NT2/D1 (cell line): ENCODE measurements at regions not wholly inside any gene's neighbourhood (a gene's known extent, or its start where the extent isn't known, plus 50 kb on each side); places are given as distances from the start of the nearest gene placed in this dataset.
A peak's percentile ranks its signal among the peaks of the same experiment; 100 is the strongest.
"Not testable (repeated sequence)": the region's sequence is repeated elsewhere in the genome, so short reads cannot be mapped to it uniquely, and the experiment has no call there.

Source experiments
- DNase-seq: peaks from one replicate; pipeline ENCODE4 v3.0.0-alpha.2; 2011; ENCODE audit warnings: low read depth, low spot score
- H3K27me3 ChIP-seq: 2 replicates; pipeline ENCODE4 v1.6.0; 2011; ENCODE audit warnings: mild to moderate bottlenecking; ENCODE audit not compliant: insufficient read length, insufficient read depth
- H3K36me3 ChIP-seq: 2 replicates; pipeline ENCODE4 v1.6.1; 2011; ENCODE audit warnings: mild to moderate bottlenecking, low read length, mixed read lengths; ENCODE audit not compliant: insufficient read depth, insufficient read length
- H3K4me1 ChIP-seq: 2 replicates; pipeline ENCODE4 v1.5.1; 2011; ENCODE audit not compliant: insufficient read depth, insufficient read length
- H3K4me3 ChIP-seq: 2 replicates; pipeline ENCODE4 v1.5.1; 2011; ENCODE audit warnings: low read depth; ENCODE audit not compliant: insufficient read length
- H3K9ac ChIP-seq: 2 replicates; pipeline ENCODE4 v1.6.0; 2011; ENCODE audit warnings: low read depth; ENCODE audit not compliant: insufficient read length
- H3K9me3 ChIP-seq: 2 replicates; pipeline ENCODE4 v1.5.1; 2011; ENCODE audit warnings: mild to moderate bottlenecking, low read length; ENCODE audit not compliant: insufficient read depth
- SUZ12 ChIP-seq: IDR thresholded peaks from 2 replicates; pipeline ENCODE4 v1.6.1; 2011; ENCODE audit not compliant: insufficient read length, insufficient read depth; ENCODE audit errors: extremely low read depth
- YY1 ChIP-seq: IDR thresholded peaks from 2 replicates; pipeline ENCODE4 v1.6.1; 2011; ENCODE audit not compliant: insufficient read length, insufficient read depth
- ZNF274 ChIP-seq: IDR thresholded peaks from 2 replicates; pipeline ENCODE4 v1.6.1; 2011; ENCODE audit warnings: mild to moderate bottlenecking, low read depth, low read length

DNA sequence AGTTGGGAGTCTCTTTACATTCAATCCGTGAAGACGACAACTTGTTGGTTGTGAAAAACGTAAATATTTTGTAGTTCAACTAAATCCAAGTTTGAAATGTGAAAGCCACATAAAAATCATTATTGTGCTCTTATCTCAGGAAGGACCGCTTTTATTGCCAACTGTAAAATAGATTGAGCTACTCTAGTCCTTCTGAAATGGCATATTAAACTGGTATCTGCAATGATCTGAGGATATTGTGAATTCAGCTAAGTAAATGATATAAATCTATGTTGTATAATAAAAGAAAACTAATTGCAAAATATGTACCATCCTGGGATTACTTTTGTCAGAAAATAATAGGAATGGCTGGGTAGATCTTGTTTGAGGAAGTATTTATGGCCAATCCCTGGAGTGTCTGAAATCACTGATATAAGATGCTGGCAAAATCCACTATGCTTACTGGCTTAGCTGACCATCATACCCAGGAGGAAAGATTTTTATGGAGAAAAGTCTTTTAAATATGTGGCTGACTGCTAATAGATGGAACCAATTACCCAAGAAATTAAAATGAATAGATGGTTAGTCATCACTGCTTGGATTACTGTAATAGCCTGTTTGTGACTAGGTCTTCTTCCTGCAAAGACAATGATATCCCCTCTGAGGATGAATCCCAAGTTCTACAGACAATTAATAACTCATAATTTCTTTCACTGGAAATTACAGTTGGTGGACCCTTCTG is 191.8 kb downstream of the SEMA6D start:
- H3K4me3 ChIP-seq: no peak overlapping the region
- no peaks in the 10 kb centered on the region for H3K4me1 ChIP-seq
- H3K9me3 ChIP-seq: peaks cover 8% of the 10 kb centered on the region; the same call in 1 of the 2 replicates
- H3K36me3 ChIP-seq: no peaks in the 10 kb centered on the region
- TF ChIP-seq SUZ12: no peak
- no peak for TF ChIP-seq YY1
- TF ChIP-seq ZNF274: no peak
- H3K27me3 ChIP-seq: no peaks in the 10 kb centered on the region
- no peak for DNase-seq
- H3K9ac ChIP-seq: no peak overlapping the region

DNA sequence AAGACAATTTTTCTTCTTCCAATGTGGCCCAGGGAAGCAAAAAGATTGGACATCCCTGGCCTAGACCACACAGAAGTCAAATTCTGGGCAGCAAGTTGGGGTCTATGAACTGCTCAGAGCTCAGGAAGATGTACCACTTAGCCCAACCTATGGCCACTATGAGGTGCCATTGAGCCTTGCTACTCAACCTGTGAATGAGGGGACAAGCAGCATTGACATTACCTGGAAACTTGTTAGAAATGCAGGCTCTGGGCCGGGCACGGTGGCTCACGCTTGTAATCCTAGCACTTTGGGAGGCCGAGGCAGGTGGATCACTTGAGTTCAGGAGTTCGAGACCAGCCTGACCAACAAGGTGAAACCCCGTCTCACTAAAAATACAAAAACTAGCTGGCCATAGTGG is 195.6 kb downstream of the SEMA6D start:
- H3K4me1 ChIP-seq, H3K9ac ChIP-seq, H3K36me3 ChIP-seq, H3K27me3 ChIP-seq, H3K4me3 ChIP-seq, H3K9me3 ChIP-seq: not testable (repeated sequence)
- DNase-seq: peak; percentile 5

DNA sequence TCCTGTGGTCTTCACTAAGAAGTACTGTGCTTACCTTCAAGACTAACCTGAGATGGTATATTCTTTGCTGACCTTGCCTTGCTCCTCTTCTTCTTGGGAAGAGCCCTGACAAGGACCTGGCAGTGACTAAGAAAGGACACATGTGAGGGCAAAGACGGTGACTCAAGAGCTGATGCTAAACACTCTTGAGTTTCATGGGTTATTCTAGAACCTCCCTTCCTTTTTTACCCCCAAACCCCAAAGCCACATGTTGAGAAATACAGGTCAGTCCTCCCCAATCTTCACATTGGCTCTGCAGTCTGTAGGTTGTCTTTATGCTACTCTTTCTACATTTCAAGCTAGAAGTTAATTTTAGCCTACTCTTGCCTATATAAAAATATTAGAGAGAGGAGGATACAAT is 200.6 kb downstream of the SEMA6D start:
- Histone ChIP-seq H3K4me1 (no peaks in the 10 kb centered on the region), H3K36me3 (no peaks in the 10 kb centered on the region), H3K9ac (no peak overlapping the region), H3K4me3 (no peak overlapping the region), H3K9me3 (no peaks in the 10 kb centered on the region), H3K27me3 (no peaks in the 10 kb centered on the region)
- DNase-seq: no peak
- no peak for TF ChIP-seq ZNF274

DNA sequence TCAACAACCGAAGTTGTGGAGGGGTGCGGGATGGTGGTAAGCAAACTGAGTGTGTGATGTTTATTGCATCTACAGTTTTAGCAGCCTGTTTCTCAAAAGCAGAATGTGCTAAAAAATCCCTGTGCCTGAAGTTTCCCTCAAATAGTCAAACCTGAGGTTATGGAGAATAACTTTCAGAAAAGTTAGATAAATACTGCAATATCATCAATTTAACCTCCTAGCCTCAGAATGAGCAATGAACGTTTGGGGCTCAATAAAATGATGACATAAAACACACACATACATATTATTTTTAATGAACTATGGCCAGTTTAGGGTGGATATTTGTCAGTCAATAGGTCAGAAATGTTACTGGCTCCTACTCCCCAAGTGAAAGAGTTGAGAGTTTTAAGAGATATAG is 201.6 kb downstream of the SEMA6D start:
- H3K27me3 ChIP-seq: no peaks in the 10 kb centered on the region
- no peaks in the 10 kb centered on the region for H3K36me3 ChIP-seq
- H3K4me1 ChIP-seq: no peaks in the 10 kb centered on the region
- no peak overlapping the region for H3K9ac ChIP-seq
- H3K4me3 ChIP-seq: no peak overlapping the region
- TF ChIP-seq YY1 (no peak), ZNF274 (no peak), SUZ12 (no peak)
- DNase-seq: no peak
- no peaks in the 10 kb centered on the region for H3K9me3 ChIP-seq

- H3K4me1 ChIP-seq: no peaks in the 10 kb centered on the region
- no peaks in the 10 kb centered on the region for H3K9me3 ChIP-seq
- H3K4me3 ChIP-seq: no peak overlapping the region
- H3K9ac ChIP-seq: no peak overlapping the region
- DNase-seq: no peak
- H3K36me3 ChIP-seq: no peaks in the 10 kb centered on the region
- no peaks in the 10 kb centered on the region for H3K27me3 ChIP-seq
- no peak for TF ChIP-seq SUZ12
These were observed 196.4 kb upstream of the SLC24A5 start for GRCh38 chr15:47924381-47924780.

DNA sequence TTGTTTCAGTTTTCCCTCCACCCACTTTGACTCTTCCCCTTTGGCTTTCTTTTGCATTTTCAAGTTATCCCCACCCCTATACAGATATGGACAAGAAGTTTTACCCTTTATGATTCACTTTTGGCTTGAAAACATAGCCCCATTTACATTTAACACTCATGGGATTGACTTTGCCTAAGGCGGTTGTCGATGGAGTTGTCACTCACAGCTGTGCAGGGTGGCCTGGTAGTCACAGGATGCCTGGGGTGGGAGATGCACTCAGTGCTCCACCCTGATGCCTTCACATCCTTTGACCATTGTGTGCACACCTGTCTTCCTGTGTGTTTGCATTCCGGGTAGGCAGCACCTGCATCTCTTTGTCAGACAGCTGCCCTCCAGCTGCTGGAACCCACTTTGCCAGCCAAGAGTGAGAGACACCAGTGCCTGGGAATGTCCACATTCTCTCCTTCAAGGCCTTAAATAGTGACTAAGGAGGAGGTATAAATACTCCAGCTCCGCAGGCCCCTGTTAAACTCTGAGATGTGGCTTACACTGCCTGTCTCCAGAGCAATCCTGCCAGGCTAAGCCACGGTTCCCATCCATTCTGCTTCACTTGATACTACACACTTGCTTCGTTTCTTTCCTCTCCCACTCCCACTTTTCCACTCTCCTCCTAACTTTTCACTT is 191.5 kb upstream of the SLC24A5 start:
- H3K27me3 ChIP-seq: no peaks in the 10 kb centered on the region
- TF ChIP-seq SUZ12 (no peak), ZNF274 (no peak), YY1 (no peak)
- no peaks in the 10 kb centered on the region for H3K9me3 ChIP-seq
- no peaks in the 10 kb centered on the region for H3K4me1 ChIP-seq
- DNase-seq: no peak
- H3K36me3 ChIP-seq: no peaks in the 10 kb centered on the region
- H3K4me3 ChIP-seq: no peak overlapping the region
- H3K9ac ChIP-seq: no peak overlapping the region

DNA sequence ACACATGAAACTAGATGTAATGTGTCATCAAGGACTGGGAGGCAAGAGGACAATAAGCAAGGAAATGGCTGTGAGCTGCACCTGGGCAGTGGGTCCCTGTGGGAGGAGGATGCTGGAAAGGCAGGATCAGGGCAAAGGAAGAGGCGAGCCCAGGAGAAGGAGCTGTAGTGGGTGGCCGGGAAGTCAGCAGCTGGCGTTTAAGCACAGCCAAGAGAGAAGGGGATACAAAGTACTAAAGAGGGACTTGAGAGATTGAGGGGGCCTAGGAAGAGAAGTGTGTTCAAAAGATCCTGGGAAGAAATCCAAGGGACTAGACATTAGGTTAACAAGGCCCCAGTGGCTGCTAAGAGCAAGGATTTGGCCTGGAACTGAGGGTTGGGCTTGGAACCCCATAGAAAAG is 188.5 kb upstream of the SLC24A5 start:
- Histone ChIP-seq H3K4me1 (no peaks in the 10 kb centered on the region), H3K9ac (no peak overlapping the region), H3K9me3 (no peaks in the 10 kb centered on the region), H3K27me3 (no peaks in the 10 kb centered on the region), H3K36me3 (no peaks in the 10 kb centered on the region), H3K4me3 (no peak overlapping the region)
- DNase-seq: no peak
- TF ChIP-seq ZNF274 (no peak), YY1 (no peak), SUZ12 (no peak)
